Central memory CD8-positive, alpha-beta T cell (primary cell): ENCODE measurements at regions not wholly inside any gene's neighbourhood (a gene's known extent, or its start where the extent isn't known, plus 50 kb on each side); places are given as distances from the start of the nearest gene placed in this dataset.
A peak's percentile ranks its signal among the peaks of the same experiment; 100 is the strongest.

Source experiments
- ATAC-seq: fragments of 150-1000 bp; cut with Tn5 transposase; replicated peaks from 2 replicates; pipeline ENCODE4 v1.10.0; 2022; ENCODE audit warnings: mild to moderate bottlenecking, moderate FRiP score, moderate number of reproducible peaks; ENCODE audit not compliant: poor library complexity, severe bottlenecking; ENCODE audit errors: extremely low read depth
- DNase-seq, 2 donors: peaks; one replicate each; pipeline ENCODE4 v3.0.0; 2021; ENCODE audit warnings: low spot score in 2 of 2
- H3K27ac Mint-ChIP-seq: one replicate; pipeline ENCODE4 v1.8.0; 2022; ENCODE audit warnings: low read depth, mild to moderate bottlenecking, moderate library complexity, mixed read lengths
- H3K27me3 Mint-ChIP-seq: one replicate; pipeline ENCODE4 v1.8.0; 2022; ENCODE audit warnings: mixed read lengths
- H3K36me3 Mint-ChIP-seq: one replicate; pipeline ENCODE4 v1.8.0; 2022; ENCODE audit warnings: mild to moderate bottlenecking, moderate library complexity, mixed read lengths; ENCODE audit not compliant: insufficient read depth
- H3K4me1 Mint-ChIP-seq: one replicate; pipeline ENCODE4 v1.8.0; 2022; ENCODE audit warnings: mixed read lengths
- H3K4me3 Mint-ChIP-seq: one replicate; pipeline ENCODE4 v1.8.0; 2022; ENCODE audit warnings: mild to moderate bottlenecking, moderate library complexity, mixed read lengths
- H3K9me3 Mint-ChIP-seq: one replicate; pipeline ENCODE4 v1.8.0; 2022; ENCODE audit warnings: mixed read lengths

GRCh38 chr10:92747066-92747465 lies 57.3 kb downstream of the HHEX start:
- Mint-ChIP-seq H3K4me1 (peaks cover 29% of the 10 kb centered on the region), H3K4me3 (no peak overlapping the region), H3K27ac (peak overlapping the region; percentile 40), H3K9me3 (no peaks in the 10 kb centered on the region), H3K27me3 (peaks cover 15% of the 10 kb centered on the region), H3K36me3 (peaks cover 2% of the 10 kb centered on the region)
- DNase-seq (no peak), ATAC-seq (no peak)

- H3K27me3 Mint-ChIP-seq = peaks cover 15% of the 10 kb centered on the region
- ATAC-seq = peak; percentile 92
- DNase-seq = peak in 1 of 2 donors; percentile 56
- H3K4me3 Mint-ChIP-seq = no peak overlapping the region
- peak overlapping the region; percentile 40 for H3K27ac Mint-ChIP-seq
- peaks cover 24% of the 10 kb centered on the region for H3K4me1 Mint-ChIP-seq
- H3K9me3 Mint-ChIP-seq = no peaks in the 10 kb centered on the region
- H3K36me3 Mint-ChIP-seq = peaks cover 2% of the 10 kb centered on the region
Measured at GRCh38 chr10:92747600-92747999, 57.8 kb downstream of the HHEX start.

GRCh38 chr10:92750791-92751533 lies 61.2 kb downstream of the HHEX start:
- H3K4me3 Mint-ChIP-seq = no peak overlapping the region
- H3K9me3 Mint-ChIP-seq = no peaks in the 10 kb centered on the region
- H3K27ac Mint-ChIP-seq = no peak overlapping the region
- DNase-seq (no peak), ATAC-seq (no peak)
- peaks cover 15% of the 10 kb centered on the region for H3K27me3 Mint-ChIP-seq
- H3K36me3 Mint-ChIP-seq = peaks cover 2% of the 10 kb centered on the region
- peaks cover 22% of the 10 kb centered on the region for H3K4me1 Mint-ChIP-seq

- peaks cover 22% of the 10 kb centered on the region for H3K4me1 Mint-ChIP-seq
- peaks cover 2% of the 10 kb centered on the region for H3K36me3 Mint-ChIP-seq
- no peak overlapping the region for H3K4me3 Mint-ChIP-seq
- no peaks in the 10 kb centered on the region for H3K9me3 Mint-ChIP-seq
- no peak for ATAC-seq
- no peak overlapping the region for H3K27ac Mint-ChIP-seq
- DNase-seq = no peak
- peaks cover 15% of the 10 kb centered on the region for H3K27me3 Mint-ChIP-seq
Measured at GRCh38 chr10:92751534-92751811, 61.7 kb downstream of the HHEX start.

- no peak overlapping the region for H3K4me3 Mint-ChIP-seq
- H3K27me3 Mint-ChIP-seq = peaks cover 15% of the 10 kb centered on the region
- H3K9me3 Mint-ChIP-seq = no peaks in the 10 kb centered on the region
- ATAC-seq (no peak), DNase-seq (no peak)
- H3K4me1 Mint-ChIP-seq = peaks cover 22% of the 10 kb centered on the region
- H3K27ac Mint-ChIP-seq = no peak overlapping the region
- H3K36me3 Mint-ChIP-seq = peaks cover 2% of the 10 kb centered on the region
Measured at GRCh38 chr10:92751827-92752226, 62.1 kb downstream of the HHEX start.

GRCh38 chr10:92753865-92754264 lies 64.1 kb downstream of the HHEX start:
- H3K27me3 Mint-ChIP-seq = peaks cover 15% of the 10 kb centered on the region
- no peak overlapping the region for H3K27ac Mint-ChIP-seq

GRCh38 chr10:92755725-92756124 lies 66.0 kb downstream of the HHEX start:
- Mint-ChIP-seq H3K4me1 (peaks cover 9% of the 10 kb centered on the region), H3K9me3 (no peaks in the 10 kb centered on the region), H3K27me3 (peaks cover 3% of the 10 kb centered on the region), H3K27ac (no peak overlapping the region), H3K36me3 (no peaks in the 10 kb centered on the region), H3K4me3 (no peak overlapping the region)
- ATAC-seq = no peak
- DNase-seq = no peak

More at GRCh38 chr10:92753865-92754264, 64.1 kb downstream of the HHEX start:
- H3K36me3 Mint-ChIP-seq = no peaks in the 10 kb centered on the region
- DNase-seq (no peak), ATAC-seq (no peak)
- H3K4me1 Mint-ChIP-seq = peaks cover 9% of the 10 kb centered on the region
- H3K9me3 Mint-ChIP-seq = no peaks in the 10 kb centered on the region
- H3K4me3 Mint-ChIP-seq = no peak overlapping the region

- peaks cover 9% of the 10 kb centered on the region for H3K4me1 Mint-ChIP-seq
- H3K27me3 Mint-ChIP-seq = peaks cover 5% of the 10 kb centered on the region
- ATAC-seq = peak; percentile 29
- H3K27ac Mint-ChIP-seq = no peak overlapping the region
- no peaks in the 10 kb centered on the region for H3K9me3 Mint-ChIP-seq
- no peak overlapping the region for H3K4me3 Mint-ChIP-seq
- no peak for DNase-seq
- no peaks in the 10 kb centered on the region for H3K36me3 Mint-ChIP-seq
Measured at GRCh38 chr10:92756201-92757065, 66.7 kb downstream of the HHEX start.

GRCh38 chr10:92757066-92757710 lies 67.4 kb downstream of the HHEX start:
- Mint-ChIP-seq H3K27me3 (peaks cover 10% of the 10 kb centered on the region), H3K9me3 (no peaks in the 10 kb centered on the region), H3K4me3 (no peak overlapping the region), H3K36me3 (no peaks in the 10 kb centered on the region), H3K27ac (no peak overlapping the region), H3K4me1 (peaks cover 9% of the 10 kb centered on the region)
- ATAC-seq (peak; percentile 59), DNase-seq (no peak)

- Mint-ChIP-seq H3K4me1 (peaks cover 9% of the 10 kb centered on the region), H3K9me3 (no peaks in the 10 kb centered on the region), H3K27ac (no peak overlapping the region), H3K4me3 (no peak overlapping the region), H3K27me3 (peaks cover 10% of the 10 kb centered on the region), H3K36me3 (no peaks in the 10 kb centered on the region)
- ATAC-seq = no peak
- DNase-seq = no peak
Measured at GRCh38 chr10:92757711-92758104, 68.0 kb downstream of the HHEX start.

- H3K27ac Mint-ChIP-seq = no peak overlapping the region
- no peak overlapping the region for H3K4me3 Mint-ChIP-seq
- no peak for DNase-seq
- ATAC-seq = no peak
- H3K9me3 Mint-ChIP-seq = no peaks in the 10 kb centered on the region
- H3K4me1 Mint-ChIP-seq = peaks cover 9% of the 10 kb centered on the region
- H3K36me3 Mint-ChIP-seq = no peaks in the 10 kb centered on the region
- H3K27me3 Mint-ChIP-seq = peaks cover 15% of the 10 kb centered on the region
Measured at GRCh38 chr10:92758594-92758993, 68.8 kb downstream of the HHEX start.

- Mint-ChIP-seq H3K36me3 (no peaks in the 10 kb centered on the region), H3K27ac (no peak overlapping the region)
- ATAC-seq = no peak
Measured at GRCh38 chr10:92760609-92761008, 70.9 kb downstream of the HHEX start.

More at GRCh38 chr10:92760609-92761008, 70.9 kb downstream of the HHEX start:
- H3K4me3 Mint-ChIP-seq = no peak overlapping the region
- H3K27me3 Mint-ChIP-seq = peaks cover 35% of the 10 kb centered on the region
- DNase-seq = no peak
- H3K4me1 Mint-ChIP-seq = peaks cover 9% of the 10 kb centered on the region
- no peaks in the 10 kb centered on the region for H3K9me3 Mint-ChIP-seq
